ENCODE measurements at regions not wholly inside any gene's neighbourhood (a gene's known extent, or its start where the extent isn't known, plus 50 kb on each side); places are given as distances from the start of the nearest gene placed in this dataset.
"Not testable (repeated sequence)": the region's sequence is repeated elsewhere in the genome, so short reads cannot be mapped to it uniquely, and the experiment has no call there.

- no peak for DNase-seq (ENCODE audit: extremely low read depth in 1 of 11, low read depth in 9 of 11, low spot score in 4 of 11)
Observed at GRCh38 chr7:26964156-26964808, 99.9 kb upstream of the SKAP2 start.

GRCh38 chr7:26959290-26959689 lies 94.9 kb upstream of the SKAP2 start:
- no peak for DNase-seq (ENCODE audit: extremely low read depth in 1 of 11, low read depth in 9 of 11, low spot score in 4 of 11)

GRCh38 chr7:26958834-26959233 lies 94.4 kb upstream of the SKAP2 start:
- no peak for DNase-seq (ENCODE audit: extremely low read depth in 1 of 11, low read depth in 9 of 11, low spot score in 4 of 11)

- no peak for DNase-seq (ENCODE audit: extremely low read depth in 1 of 11, low read depth in 9 of 11, low spot score in 4 of 11)
Observed at GRCh38 chr7:26955516-26955915, 91.1 kb upstream of the SKAP2 start.

- DNase-seq (ENCODE audit: extremely low read depth in 1 of 11, low read depth in 9 of 11, low spot score in 4 of 11) = peak in 9 of 11 donors; percentile 13 to 45 (median 30)
Observed at GRCh38 chr7:26954951-26955350, 90.6 kb upstream of the SKAP2 start.

- no peak for DNase-seq (ENCODE audit: extremely low read depth in 1 of 11, low read depth in 9 of 11, low spot score in 4 of 11)
Observed at GRCh38 chr7:26951407-26951950, 87.1 kb upstream of the SKAP2 start.

- no peak for DNase-seq (ENCODE audit: extremely low read depth in 1 of 11, low read depth in 9 of 11, low spot score in 4 of 11)
Observed at GRCh38 chr7:26950889-26951288, 86.5 kb upstream of the SKAP2 start.

- no peak for DNase-seq (ENCODE audit: extremely low read depth in 1 of 11, low read depth in 9 of 11, low spot score in 4 of 11)
Observed at GRCh38 chr7:26949319-26949718, 84.9 kb upstream of the SKAP2 start.

- DNase-seq (ENCODE audit: extremely low read depth in 1 of 11, low read depth in 9 of 11, low spot score in 4 of 11) = no peak
Observed at GRCh38 chr7:26948617-26949118, 84.3 kb upstream of the SKAP2 start.

- no peak for DNase-seq (ENCODE audit: extremely low read depth in 1 of 11, low read depth in 9 of 11, low spot score in 4 of 11)
Observed at GRCh38 chr7:26944501-26945358, 80.3 kb upstream of the SKAP2 start.

GRCh38 chr7:26937939-26938623 lies 73.7 kb upstream of the SKAP2 start:
- DNase-seq (ENCODE audit: extremely low read depth in 1 of 11, low read depth in 9 of 11, low spot score in 4 of 11) = no peak

GRCh38 chr7:26937306-26937705 lies 72.9 kb upstream of the SKAP2 start:
- DNase-seq (ENCODE audit: extremely low read depth in 1 of 11, low read depth in 9 of 11, low spot score in 4 of 11) = no peak

- not testable (repeated sequence) for DNase-seq (ENCODE audit: extremely low read depth in 1 of 11, low read depth in 9 of 11, low spot score in 4 of 11)
Observed at GRCh38 chr7:26932616-26933015, 68.2 kb upstream of the SKAP2 start.

GRCh38 chr7:26930845-26931244 lies 66.5 kb upstream of the SKAP2 start:
- no peak for DNase-seq (ENCODE audit: extremely low read depth in 1 of 11, low read depth in 9 of 11, low spot score in 4 of 11)

- DNase-seq (ENCODE audit: extremely low read depth in 1 of 11, low read depth in 9 of 11, low spot score in 4 of 11) = no peak
Observed at GRCh38 chr7:26930201-26930600, 65.8 kb upstream of the SKAP2 start.

GRCh38 chr7:26928703-26929347 lies 64.4 kb upstream of the SKAP2 start:
- DNase-seq (ENCODE audit: extremely low read depth in 1 of 11, low read depth in 9 of 11, low spot score in 4 of 11) = no peak

GRCh38 chr7:26925768-26926167 lies 61.4 kb upstream of the SKAP2 start:
- DNase-seq (ENCODE audit: extremely low read depth in 1 of 11, low read depth in 9 of 11, low spot score in 4 of 11) = no peak

GRCh38 chr7:26924149-26924767 lies 59.9 kb upstream of the SKAP2 start:
- no peak for DNase-seq (ENCODE audit: extremely low read depth in 1 of 11, low read depth in 9 of 11, low spot score in 4 of 11)

Data from renal cortex interstitium (tissue), 11 donors.